ENCODE measurements at regions not wholly inside any gene's neighbourhood (a gene's known extent, or its start where the extent isn't known, plus 50 kb on each side); places are given as distances from the start of the nearest gene placed in this dataset.

GRCh38 chr2:163541943-163542342 lies 193.9 kb downstream of the FIGN start:
- no peak overlapping the region for H3K4me3 Mint-ChIP-seq
- CTCF ChIA-PET = no interaction called here
- H3K27ac Mint-ChIP-seq = no peak overlapping the region
- no peaks in the 10 kb centered on the region for H3K36me3 Mint-ChIP-seq
- no peaks in the 10 kb centered on the region for H3K4me1 Mint-ChIP-seq
- H3K27me3 Mint-ChIP-seq = no peaks in the 10 kb centered on the region
- no peak for DNase-seq
- no peak for ATAC-seq
- H3K9me3 Mint-ChIP-seq (ENCODE audit: low read depth) = peaks cover 5% of the 10 kb centered on the region

GRCh38 chr2:163541495-163541894 lies 194.3 kb downstream of the FIGN start:
- H3K9me3 Mint-ChIP-seq (ENCODE audit: low read depth) = peaks cover 4% of the 10 kb centered on the region
- DNase-seq (no peak), ATAC-seq (no peak)
- H3K36me3 Mint-ChIP-seq = no peaks in the 10 kb centered on the region
- H3K27ac Mint-ChIP-seq = no peak overlapping the region
- no peaks in the 10 kb centered on the region for H3K4me1 Mint-ChIP-seq
- no peaks in the 10 kb centered on the region for H3K27me3 Mint-ChIP-seq
- CTCF ChIA-PET = no interaction called here
- no peak overlapping the region for H3K4me3 Mint-ChIP-seq

GRCh38 chr2:163528640-163529217 lies 207.1 kb downstream of the FIGN start:
- Mint-ChIP-seq H3K27ac (no peak overlapping the region), H3K4me1 (no peaks in the 10 kb centered on the region), H3K4me3 (no peak overlapping the region), H3K27me3 (no peaks in the 10 kb centered on the region), H3K36me3 (peaks cover 1% of the 10 kb centered on the region), H3K9me3 (ENCODE audit: low read depth) (peaks cover 14% of the 10 kb centered on the region)
- ATAC-seq (no peak), DNase-seq (no peak)
- CTCF ChIA-PET = no interaction called here

- H3K27ac Mint-ChIP-seq = no peak overlapping the region
- CTCF ChIA-PET = interaction anchor here (0.6 kb wide), 1 partner anchor 245 kb away, joined by 3 read pairs; no protein-coding TSS in a partner anchor
- DNase-seq (no peak), ATAC-seq (no peak)
- H3K4me3 Mint-ChIP-seq = no peak overlapping the region
- H3K4me1 Mint-ChIP-seq = no peaks in the 10 kb centered on the region
- peaks cover 1% of the 10 kb centered on the region for H3K36me3 Mint-ChIP-seq
- no peaks in the 10 kb centered on the region for H3K27me3 Mint-ChIP-seq
- peaks cover 18% of the 10 kb centered on the region for H3K9me3 Mint-ChIP-seq (ENCODE audit: low read depth)
These were observed 208.4 kb downstream of the FIGN start for GRCh38 chr2:163527381-163527780.

- no peak overlapping the region for H3K27ac Mint-ChIP-seq
- H3K4me3 Mint-ChIP-seq = no peak overlapping the region
- no peaks in the 10 kb centered on the region for H3K27me3 Mint-ChIP-seq
- no peaks in the 10 kb centered on the region for H3K36me3 Mint-ChIP-seq
- H3K4me1 Mint-ChIP-seq = no peaks in the 10 kb centered on the region
- ATAC-seq (no peak), DNase-seq (no peak)
- H3K9me3 Mint-ChIP-seq (ENCODE audit: low read depth) = peaks cover 11% of the 10 kb centered on the region
- CTCF ChIA-PET = no interaction called here
These were observed 217.0 kb downstream of the FIGN start for GRCh38 chr2:163518762-163519161.

- DNase-seq (no peak), ATAC-seq (no peak)
- Mint-ChIP-seq H3K27ac (no peak overlapping the region), H3K9me3 (ENCODE audit: low read depth) (peaks cover 9% of the 10 kb centered on the region), H3K4me3 (no peak overlapping the region), H3K27me3 (no peaks in the 10 kb centered on the region), H3K4me1 (no peaks in the 10 kb centered on the region), H3K36me3 (no peaks in the 10 kb centered on the region)
- CTCF ChIA-PET = no interaction called here
These were observed 220.0 kb downstream of the FIGN start for GRCh38 chr2:163515836-163516235.

GRCh38 chr2:163505281-163505680 lies 230.5 kb downstream of the FIGN start:
- H3K27ac Mint-ChIP-seq = no peak overlapping the region
- DNase-seq = no peak
- H3K4me1 Mint-ChIP-seq = no peaks in the 10 kb centered on the region
- no peak for ATAC-seq
- peaks cover 3% of the 10 kb centered on the region for H3K9me3 Mint-ChIP-seq (ENCODE audit: low read depth)
- CTCF ChIA-PET = no interaction called here
- H3K4me3 Mint-ChIP-seq = no peak overlapping the region
- H3K27me3 Mint-ChIP-seq = no peaks in the 10 kb centered on the region
- no peaks in the 10 kb centered on the region for H3K36me3 Mint-ChIP-seq

- DNase-seq = no peak
- peaks cover 2% of the 10 kb centered on the region for H3K9me3 Mint-ChIP-seq (ENCODE audit: low read depth)
- H3K4me3 Mint-ChIP-seq = no peak overlapping the region
- no peak for ATAC-seq
- CTCF ChIA-PET = no interaction called here
- H3K4me1 Mint-ChIP-seq = no peaks in the 10 kb centered on the region
- no peak overlapping the region for H3K27ac Mint-ChIP-seq
- H3K27me3 Mint-ChIP-seq = no peaks in the 10 kb centered on the region
- H3K36me3 Mint-ChIP-seq = no peaks in the 10 kb centered on the region
These were observed 242.2 kb downstream of the FIGN start for GRCh38 chr2:163493359-163494298.

GRCh38 chr2:163491850-163492249 lies 244.0 kb downstream of the FIGN start:
- CTCF ChIA-PET = no interaction called here
- Mint-ChIP-seq H3K36me3 (no peaks in the 10 kb centered on the region), H3K27ac (no peak overlapping the region), H3K4me1 (no peaks in the 10 kb centered on the region), H3K4me3 (no peak overlapping the region), H3K27me3 (no peaks in the 10 kb centered on the region), H3K9me3 (ENCODE audit: low read depth) (no peaks in the 10 kb centered on the region)
- DNase-seq (no peak), ATAC-seq (no peak)

- Mint-ChIP-seq H3K9me3 (ENCODE audit: low read depth) (no peaks in the 10 kb centered on the region), H3K27me3 (no peaks in the 10 kb centered on the region), H3K4me1 (no peaks in the 10 kb centered on the region), H3K27ac (no peak overlapping the region), H3K36me3 (no peaks in the 10 kb centered on the region), H3K4me3 (no peak overlapping the region)
- CTCF ChIA-PET = no interaction called here
- no peak for DNase-seq
- ATAC-seq = no peak
These were observed 245.5 kb downstream of the FIGN start for GRCh38 chr2:163490281-163490680.

GRCh38 chr2:163481515-163481914 lies 254.3 kb downstream of the FIGN start:
- Mint-ChIP-seq H3K9me3 (ENCODE audit: low read depth) (peaks cover 8% of the 10 kb centered on the region), H3K36me3 (no peaks in the 10 kb centered on the region), H3K27ac (no peak overlapping the region), H3K27me3 (no peaks in the 10 kb centered on the region), H3K4me1 (no peaks in the 10 kb centered on the region), H3K4me3 (no peak overlapping the region)
- no peak for ATAC-seq
- CTCF ChIA-PET = no interaction called here
- DNase-seq = no peak

GRCh38 chr2:163479599-163479998 lies 256.2 kb downstream of the FIGN start:
- peaks cover 8% of the 10 kb centered on the region for H3K9me3 Mint-ChIP-seq (ENCODE audit: low read depth)
- no peaks in the 10 kb centered on the region for H3K4me1 Mint-ChIP-seq
- no peaks in the 10 kb centered on the region for H3K27me3 Mint-ChIP-seq
- DNase-seq (no peak), ATAC-seq (no peak)
- H3K36me3 Mint-ChIP-seq = no peaks in the 10 kb centered on the region
- no peak overlapping the region for H3K27ac Mint-ChIP-seq
- CTCF ChIA-PET = no interaction called here
- no peak overlapping the region for H3K4me3 Mint-ChIP-seq

- CTCF ChIA-PET = no interaction called here
- Mint-ChIP-seq H3K36me3 (no peaks in the 10 kb centered on the region), H3K4me1 (no peaks in the 10 kb centered on the region), H3K4me3 (no peak overlapping the region), H3K9me3 (ENCODE audit: low read depth) (peaks cover 12% of the 10 kb centered on the region), H3K27ac (no peak overlapping the region), H3K27me3 (no peaks in the 10 kb centered on the region)
- DNase-seq (no peak), ATAC-seq (no peak)
These were observed 260.0 kb downstream of the FIGN start for GRCh38 chr2:163475815-163476214.

- CTCF ChIA-PET = no interaction called here
- H3K4me1 Mint-ChIP-seq = no peaks in the 10 kb centered on the region
- DNase-seq (no peak), ATAC-seq (no peak)
- no peak overlapping the region for H3K27ac Mint-ChIP-seq
- H3K4me3 Mint-ChIP-seq = no peak overlapping the region
- H3K9me3 Mint-ChIP-seq (ENCODE audit: low read depth) = peaks cover 12% of the 10 kb centered on the region
- no peaks in the 10 kb centered on the region for H3K36me3 Mint-ChIP-seq
- no peaks in the 10 kb centered on the region for H3K27me3 Mint-ChIP-seq
These were observed 260.9 kb downstream of the FIGN start for GRCh38 chr2:163474889-163475288.

Measured in activated CD8-positive, alpha-beta memory T cell treated with anti-CD3 and anti-CD28 coated beads, Interleukin-2, amount 10 ng/mL, durations not matched to agents 7 days and 5 days (primary cell).